HepG2 (cell line): ENCODE measurements at regions not wholly inside any gene's neighbourhood (a gene's known extent, or its start where the extent isn't known, plus 50 kb on each side); places are given as distances from the start of the nearest gene placed in this dataset.

ENCODE experiments used
- ASH2L ChIP-seq: fragments of 300-600, 200-600 bp; sonication (generic); IDR thresholded peaks from 2 replicates; pipeline ENCODE4 v1.7.0; 2017; ENCODE audit warnings: low read depth, mild to moderate bottlenecking, moderate library complexity, mixed read lengths, low read length; ENCODE audit not compliant: insufficient read length
- CBFB ChIP-seq: sonication (generic); formaldehyde crosslinking; IDR thresholded peaks from 2 replicates; pipeline ENCODE4 v1.4.0; 2020; ENCODE audit warnings: missing genetic modification reagents
- CTCF ChIP-seq: sonication (generic); formaldehyde crosslinking; IDR thresholded peaks from 2 replicates; pipeline ENCODE4 v1.5.0; 2020; ENCODE audit warnings: mild to moderate bottlenecking, missing genetic modification reagents, moderate library complexity
- KLF13 ChIP-seq: sonication (generic); formaldehyde crosslinking; IDR thresholded peaks from 2 replicates; pipeline ENCODE4 v1.4.0; 2020; ENCODE audit warnings: mild to moderate bottlenecking, missing genetic modification reagents
- NFRKB ChIP-seq: fragments of 450-650 bp; IDR thresholded peaks from 2 replicates; pipeline ENCODE4 v1.6.1; 2017
- PLSCR1 ChIP-seq: sonication (generic); formaldehyde crosslinking; IDR thresholded peaks from 2 replicates; pipeline ENCODE4 v1.5.0; 2020; ENCODE audit warnings: missing genetic modification reagents, mild to moderate bottlenecking, borderline replicate concordance
- SALL2 ChIP-seq: sonication (generic); formaldehyde crosslinking; IDR thresholded peaks from 2 replicates; pipeline ENCODE4 v1.8.1; 2023; ENCODE audit warnings: mild to moderate bottlenecking, missing genetic modification reagents, inconsistent platforms
- SKIL ChIP-seq: sonication (generic); formaldehyde crosslinking; IDR thresholded peaks from 2 replicates; pipeline ENCODE4 v1.8.0; 2022; ENCODE audit warnings: missing genetic modification reagents, mild to moderate bottlenecking, moderate library complexity, borderline replicate concordance
- SP1 ChIP-seq, 2 experiments: fragments of 450-650 bp in 1 of 2; sonication (generic) in 1 of 2; formaldehyde crosslinking in 1 of 2; IDR thresholded peaks; 2 replicates each; pipeline versions ENCODE4 v1.4.0 to v1.6.1; 2016 to 2020; ENCODE audit warnings: missing genetic modification reagents in 1 of 2
- TBP ChIP-seq: sonication (generic); formaldehyde crosslinking; IDR thresholded peaks from 2 replicates; pipeline ENCODE4 v1.5.0; 2020; ENCODE audit warnings: missing genetic modification reagents
- TF ChIP-seq, protein P1 (sequence below), 2 experiments: IDR thresholded peaks; 2 replicates each; pipeline ENCODE4 v1.6.1; 2011 to 2012; ENCODE audit warnings: low read length in 2 of 2, borderline replicate concordance in 1 of 2, low read depth in 1 of 2, mild to moderate bottlenecking in 1 of 2, moderate library complexity in 1 of 2

GRCh38 chr13:94946039-94946438 is 233.7 kb upstream of the SOX21 start:
- no peak for TF ChIP-seq CTCF (CRISPR knock-in tag)
- TF ChIP-seq, protein P1, sequence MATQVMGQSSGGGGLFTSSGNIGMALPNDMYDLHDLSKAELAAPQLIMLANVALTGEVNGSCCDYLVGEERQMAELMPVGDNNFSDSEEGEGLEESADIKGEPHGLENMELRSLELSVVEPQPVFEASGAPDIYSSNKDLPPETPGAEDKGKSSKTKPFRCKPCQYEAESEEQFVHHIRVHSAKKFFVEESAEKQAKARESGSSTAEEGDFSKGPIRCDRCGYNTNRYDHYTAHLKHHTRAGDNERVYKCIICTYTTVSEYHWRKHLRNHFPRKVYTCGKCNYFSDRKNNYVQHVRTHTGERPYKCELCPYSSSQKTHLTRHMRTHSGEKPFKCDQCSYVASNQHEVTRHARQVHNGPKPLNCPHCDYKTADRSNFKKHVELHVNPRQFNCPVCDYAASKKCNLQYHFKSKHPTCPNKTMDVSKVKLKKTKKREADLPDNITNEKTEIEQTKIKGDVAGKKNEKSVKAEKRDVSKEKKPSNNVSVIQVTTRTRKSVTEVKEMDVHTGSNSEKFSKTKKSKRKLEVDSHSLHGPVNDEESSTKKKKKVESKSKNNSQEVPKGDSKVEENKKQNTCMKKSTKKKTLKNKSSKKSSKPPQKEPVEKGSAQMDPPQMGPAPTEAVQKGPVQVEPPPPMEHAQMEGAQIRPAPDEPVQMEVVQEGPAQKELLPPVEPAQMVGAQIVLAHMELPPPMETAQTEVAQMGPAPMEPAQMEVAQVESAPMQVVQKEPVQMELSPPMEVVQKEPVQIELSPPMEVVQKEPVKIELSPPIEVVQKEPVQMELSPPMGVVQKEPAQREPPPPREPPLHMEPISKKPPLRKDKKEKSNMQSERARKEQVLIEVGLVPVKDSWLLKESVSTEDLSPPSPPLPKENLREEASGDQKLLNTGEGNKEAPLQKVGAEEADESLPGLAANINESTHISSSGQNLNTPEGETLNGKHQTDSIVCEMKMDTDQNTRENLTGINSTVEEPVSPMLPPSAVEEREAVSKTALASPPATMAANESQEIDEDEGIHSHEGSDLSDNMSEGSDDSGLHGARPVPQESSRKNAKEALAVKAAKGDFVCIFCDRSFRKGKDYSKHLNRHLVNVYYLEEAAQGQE (IDR thresholded peaks at IDR 0.05; ENCODE audit: borderline replicate concordance in 1 of 2, low read depth in 1 of 2, low read length in 2 of 2): no peak
- TF ChIP-seq NFRKB: no peak
- TF ChIP-seq ASH2L: no peak
- no peak for TF ChIP-seq SP1 (IDR thresholded peaks at IDR 0.05)
- TF ChIP-seq SP1 (CRISPR knock-in tag; IDR thresholded peaks at IDR 0.05): no peak
- no peak for TF ChIP-seq CBFB
- TF ChIP-seq KLF13 (CRISPR knock-in tag): no peak
- no peak for TF ChIP-seq SALL2 (CRISPR knock-in tag)
- TF ChIP-seq PLSCR1 (CRISPR knock-in tag): no peak
- TF ChIP-seq SKIL: no peak
- TF ChIP-seq TBP (CRISPR knock-in tag): no peak
